Kidney epithelial cell (primary cell): ENCODE measurements at regions not wholly inside any gene's neighbourhood (a gene's known extent, or its start where the extent isn't known, plus 50 kb on each side); places are given as distances from the start of the nearest gene placed in this dataset.

ENCODE experiments used
- DNase-seq: peaks from one replicate; pipeline ENCODE4 v3.0.0-alpha.2; 2010; ENCODE audit warnings: low read depth
- H3K27me3 ChIP-seq: 2 replicates; pipeline ENCODE4 v1.6.0; 2011; ENCODE audit warnings: low read length; ENCODE audit not compliant: control insufficient read depth, insufficient read depth
- H3K36me3 ChIP-seq: 2 replicates; pipeline ENCODE4 v1.5.1; 2011; ENCODE audit warnings: low read length; ENCODE audit not compliant: control insufficient read depth, insufficient read depth
- H3K4me3 ChIP-seq: 2 replicates; pipeline ENCODE4 v1.5.1; 2011; ENCODE audit warnings: low read depth, mild to moderate bottlenecking, control low read depth, low read length
- CTCF ChIP-seq: IDR thresholded peaks from 2 replicates; pipeline ENCODE4 v1.5.1; 2011; ENCODE audit warnings: mild to moderate bottlenecking, moderate library complexity, low read length, control low read depth, inconsistent platforms; ENCODE audit not compliant: insufficient read depth, poor library complexity, severe bottlenecking

DNA sequence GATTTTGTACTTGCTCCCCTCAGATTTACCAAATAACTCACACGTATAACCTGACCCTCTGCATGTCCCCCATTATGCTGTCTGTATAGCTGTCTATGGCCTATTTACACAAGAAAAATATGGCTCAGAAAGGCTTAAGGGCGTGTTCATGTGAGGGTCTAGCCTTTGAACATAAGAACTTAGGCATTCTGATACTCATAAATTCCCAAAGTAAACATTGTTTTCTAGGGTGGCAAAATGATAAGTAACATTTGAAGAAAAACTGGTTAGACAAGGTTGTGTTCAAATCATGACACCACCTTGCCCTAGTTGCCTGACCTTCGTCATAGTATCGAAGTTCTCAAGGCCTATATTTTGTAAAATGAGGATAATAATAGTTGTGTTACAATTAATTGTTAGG is 394.6 kb downstream of the LRRIQ3 start:
- Histone ChIP-seq H3K4me3 (no peak overlapping the region), H3K27me3 (no peaks in the 10 kb centered on the region), H3K36me3 (no peaks in the 10 kb centered on the region)
- no peak for TF ChIP-seq CTCF
- no peak for DNase-seq

GRCh38 chr1:73801912-73802429 is 396.0 kb downstream of the LRRIQ3 start:
- no peaks in the 10 kb centered on the region for H3K36me3 ChIP-seq
- no peak for TF ChIP-seq CTCF
- H3K4me3 ChIP-seq, result no peak overlapping the region
- no peaks in the 10 kb centered on the region for H3K27me3 ChIP-seq
- DNase-seq, result no peak

- no peak for TF ChIP-seq CTCF
- Histone ChIP-seq H3K36me3 (no peaks in the 10 kb centered on the region), H3K27me3 (no peaks in the 10 kb centered on the region), H3K4me3 (no peak overlapping the region)
- no peak for DNase-seq
Observed at GRCh38 chr1:73800376-73800775, 397.6 kb downstream of the LRRIQ3 start.

GRCh38 chr1:73789965-73790364 is 408.0 kb downstream of the LRRIQ3 start:
- Histone ChIP-seq H3K4me3 (no peak overlapping the region), H3K27me3 (no peaks in the 10 kb centered on the region), H3K36me3 (no peaks in the 10 kb centered on the region)
- no peak for DNase-seq
- no peak for TF ChIP-seq CTCF

GRCh38 chr1:73784026-73784425 is 413.9 kb downstream of the LRRIQ3 start:
- Histone ChIP-seq H3K36me3 (no peaks in the 10 kb centered on the region), H3K27me3 (no peaks in the 10 kb centered on the region), H3K4me3 (no peak overlapping the region)
- TF ChIP-seq CTCF, result no peak
- no peak for DNase-seq

DNA sequence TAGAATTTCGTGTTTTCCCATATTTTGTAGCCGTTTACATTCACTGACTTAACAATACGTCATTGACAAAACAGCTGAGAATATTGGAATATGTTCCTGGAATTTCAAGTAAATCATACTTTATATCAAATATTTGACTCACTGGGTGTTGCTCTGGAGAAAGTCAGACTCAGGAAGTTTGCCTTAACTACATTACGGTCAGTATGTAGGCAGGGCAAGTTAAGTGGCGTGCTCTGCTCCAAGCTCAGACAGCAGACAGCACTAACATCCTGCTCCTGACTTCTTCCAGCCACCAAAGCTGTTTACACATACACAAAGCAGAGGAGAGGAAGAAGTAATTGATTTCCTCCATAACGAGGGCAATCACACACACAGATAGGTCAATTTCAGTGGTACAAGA is 414.6 kb downstream of the LRRIQ3 start:
- DNase-seq, result no peak
- TF ChIP-seq CTCF, result no peak
- H3K4me3 ChIP-seq, result no peak overlapping the region
- H3K27me3 ChIP-seq, result no peaks in the 10 kb centered on the region
- no peaks in the 10 kb centered on the region for H3K36me3 ChIP-seq
